HEK293T (cell line): ENCODE measurements at regions not wholly inside any gene's neighbourhood (a gene's known extent, or its start where the extent isn't known, plus 50 kb on each side); places are given as distances from the start of the nearest gene placed in this dataset.

Experiments used
- BHLHE40 ChIP-seq: fragments of 450-650 bp; IDR thresholded peaks from 2 replicates; pipeline ENCODE4 v1.6.1; 2016; ENCODE audit warnings: mild to moderate bottlenecking, moderate library complexity, borderline replicate concordance
- FOXK2 ChIP-seq: fragments of 450-650 bp; IDR thresholded peaks from 2 replicates; pipeline ENCODE4 v1.6.1; 2016; ENCODE audit warnings: mild to moderate bottlenecking
- FOXM1 ChIP-seq: fragments of 450-650 bp; IDR thresholded peaks from 2 replicates; pipeline ENCODE4 v1.6.1; 2017; ENCODE audit warnings: mild to moderate bottlenecking, borderline replicate concordance
- NFRKB ChIP-seq: fragments of 450-650 bp; IDR thresholded peaks from 2 replicates; pipeline ENCODE4 v1.6.1; 2016; ENCODE audit warnings: mild to moderate bottlenecking, moderate library complexity
- SUZ12 ChIP-seq: fragments of 450-650 bp; IDR thresholded peaks from 2 replicates; pipeline ENCODE4 v1.6.1; 2016; ENCODE audit warnings: mild to moderate bottlenecking
- ZNF384 ChIP-seq: fragments of 450-650 bp; IDR thresholded peaks from 2 replicates; pipeline ENCODE4 v1.6.1; 2016

- TF ChIP-seq ZNF384 (no peak), NFRKB (no peak), FOXM1 (no peak), FOXK2 (no peak), BHLHE40 (no peak), SUZ12 (no peak)
These were observed 1049.5 kb upstream of the ACO1 start for GRCh38 chr9:31334837-31335528.
